HepG2 (cell line): ENCODE measurements at regions not wholly inside any gene's neighbourhood (a gene's known extent, or its start where the extent isn't known, plus 50 kb on each side); places are given as distances from the start of the nearest gene placed in this dataset.

Source experiments
- ATAC-seq: fragments of 200-7000 bp; cut with Tn5 transposase; 3 replicates; pipeline ENCODE4 v1.9.1; 2020; ENCODE audit warnings: mild to moderate bottlenecking, moderate library complexity
- BruUV-seq: library from RNA; stranded (reverse); fragments of 400-500 nt; replicated peaks from 2 replicates; lab custom pipeline; 2021; lab: Mats Ljungman, UMichigan
- CTCF ChIA-PET: fragments of 300-600 bp; formaldehyde crosslinking; extraction: SDS; loops from one replicate; lab custom pipeline; 2021; ENCODE audit warnings: low total read pairs, inconsistent platforms, low intra/inter-chr PET ratio; lab: Yijun Ruan, JAX
- POLR2A ChIA-PET: fragments of 350-600 bp; sonication (Branson Sonifier 250); formaldehyde crosslinking; loops from one replicate; lab custom pipeline; 2020; ENCODE audit warnings: antibody characterized with exemption, inconsistent platforms; lab: Yijun Ruan, JAX
- DNase-seq: peaks from one replicate; pipeline ENCODE4 v3.0.0-alpha.2; 2015; ENCODE audit warnings: low spot score
- FAIRE-seq: peaks from 3 replicates; lab custom pipeline; 2011; peaks lifted over from hg19 to GRCh38; lab: Jason Lieb, UNC
- H2AFZ ChIP-seq: one replicate; pipeline ENCODE4 v1.6.1; 2011; ENCODE audit warnings: low read length, inconsistent platforms
- H3K27ac ChIP-seq: fragments of 300-600 bp; 3 replicates; pipeline ENCODE4 v1.8.0; 2011; ENCODE audit warnings: mixed run types, mild to moderate bottlenecking, mixed read lengths, low read length, inconsistent platforms; ENCODE audit not compliant: insufficient read depth; ENCODE audit errors: extremely low read length
- H3K27me3 ChIP-seq, 2 experiments: fragments of 200-600 bp in 1 of 2; 2 replicates in 1 of 2; 3 replicates in 1 of 2; pipeline versions ENCODE4 v1.6.0 to v1.8.0; 2011; ENCODE audit warnings: low read length in 2 of 2, mild to moderate bottlenecking in 2 of 2, moderate library complexity in 2 of 2, inconsistent platforms in 1 of 2; ENCODE audit not compliant: insufficient read depth in 2 of 2, control insufficient read depth in 1 of 2
- H3K36me3 ChIP-seq, 2 experiments: fragments of 200-600 bp in 1 of 2; replicated peaks in 1 of 2; 2 replicates in 1 of 2; 3 replicates in 1 of 2; pipeline versions ENCODE4 v1.5.1 to v1.8.0; 2011; ENCODE audit warnings: low read length in 2 of 2, inconsistent platforms in 1 of 2; ENCODE audit not compliant: insufficient read depth in 2 of 2, control insufficient read depth in 1 of 2
- H3K4me1 ChIP-seq: 2 replicates; pipeline ENCODE4 v1.5.1; 2012; ENCODE audit warnings: low read length, inconsistent platforms; ENCODE audit not compliant: insufficient read depth
- H3K4me2 ChIP-seq: 2 replicates; pipeline ENCODE4 v1.6.0; 2011; ENCODE audit warnings: low read depth, low read length, inconsistent platforms
- H3K4me3 ChIP-seq, 3 experiments: fragments of 200-600 bp in 1 of 3; sonication (generic), shearing (Covaris generic) in 1 of 3; replicated peaks in 1 of 3; 2 replicates each; pipeline ENCODE4 v1.5.1; 2011 to 2016; ENCODE audit warnings: low read length in 3 of 3, inconsistent platforms in 2 of 3, low read depth in 2 of 3, mild to moderate bottlenecking in 2 of 3, control low read depth in 1 of 3, mixed read lengths in 1 of 3; ENCODE audit not compliant: insufficient read depth in 1 of 3
- H3K79me2 ChIP-seq: one replicate; pipeline ENCODE4 v1.6.1; 2011; ENCODE audit warnings: low read length, inconsistent platforms; ENCODE audit not compliant: insufficient read depth
- H3K9ac ChIP-seq: 2 replicates; pipeline ENCODE4 v1.6.0; 2011; ENCODE audit warnings: mild to moderate bottlenecking, low read depth, low read length, inconsistent platforms; ENCODE audit not compliant: insufficient read depth
- H3K9me3 ChIP-seq: 2 replicates; pipeline ENCODE4 v1.5.1; 2012; ENCODE audit warnings: mild to moderate bottlenecking, low read length
- H4K20me1 ChIP-seq: 2 replicates; pipeline ENCODE4 v1.6.0; 2011; ENCODE audit warnings: inconsistent platforms, mild to moderate bottlenecking, low read length, moderate library complexity; ENCODE audit not compliant: insufficient read depth
- GABPA ChIP-seq, 2 experiments: IDR thresholded peaks; 2 replicates each; pipeline ENCODE4 v1.6.1; 2011 to 2016; ENCODE audit warnings: low read depth in 2 of 2, low read length in 1 of 2, missing biosample characterization in 1 of 2, missing genetic modification characterization in 1 of 2
- RXRB ChIP-seq: IDR thresholded peaks from 2 replicates; pipeline ENCODE4 v1.6.1; 2016; ENCODE audit warnings: borderline replicate concordance, missing genetic modification reagents, missing compliant biosample characterization
- SCMH1 ChIP-seq: sonication (generic); formaldehyde crosslinking; IDR thresholded peaks from 2 replicates; pipeline ENCODE4 v1.9.0; 2021; ENCODE audit warnings: missing genetic modification reagents, mild to moderate bottlenecking, borderline replicate concordance
- XBP1 ChIP-seq: sonication (generic); formaldehyde crosslinking; IDR thresholded peaks from 2 replicates; pipeline ENCODE4 v1.5.0; 2020; ENCODE audit warnings: missing genetic modification reagents
- ZNF160 ChIP-seq: sonication (generic); formaldehyde crosslinking; IDR thresholded peaks from 2 replicates; pipeline ENCODE4 v1.8.0; 2022; ENCODE audit warnings: mild to moderate bottlenecking, inconsistent platforms, missing genetic modification reagents
- ZNF205 ChIP-seq: IDR thresholded peaks from 2 replicates; pipeline ENCODE4 v1.6.1; 2018; ENCODE audit warnings: missing biosample characterization, missing genetic modification reagents
- ZNF367 ChIP-seq: sonication (generic); formaldehyde crosslinking; IDR thresholded peaks from 2 replicates; pipeline ENCODE4 v1.4.0; 2020; ENCODE audit warnings: missing genetic modification reagents, borderline replicate concordance
- ZNF430 ChIP-seq: sonication (generic); formaldehyde crosslinking; IDR thresholded peaks from 2 replicates; pipeline ENCODE4 v1.9.0; 2021; ENCODE audit warnings: mild to moderate bottlenecking, missing genetic modification reagents
- ZNF432 ChIP-seq: sonication (generic); formaldehyde crosslinking; IDR thresholded peaks from 2 replicates; pipeline ENCODE4 v1.5.0; 2020; ENCODE audit warnings: missing genetic modification reagents, mild to moderate bottlenecking, borderline replicate concordance
- ZNF547 ChIP-seq: sonication (generic); formaldehyde crosslinking; IDR thresholded peaks from 2 replicates; pipeline ENCODE4 v1.5.1; 2020; ENCODE audit warnings: mild to moderate bottlenecking, missing genetic modification reagents
- ZNF572 ChIP-seq: sonication (generic); formaldehyde crosslinking; IDR thresholded peaks from 2 replicates; pipeline ENCODE4 v1.5.1; 2020; ENCODE audit warnings: mild to moderate bottlenecking, missing genetic modification reagents
- ZNF7 ChIP-seq: IDR thresholded peaks from 2 replicates; pipeline ENCODE4 v1.6.1; 2016; ENCODE audit warnings: missing biosample characterization, missing genetic modification reagents
- ZNF776 ChIP-seq: sonication (generic); formaldehyde crosslinking; IDR thresholded peaks from 2 replicates; pipeline ENCODE4 v1.4.0; 2020; ENCODE audit warnings: mild to moderate bottlenecking, missing genetic modification reagents
- WGBS: methylation state at CpG from one replicate; pipeline ENCODE4 v1.1.6; 2017; ENCODE audit warnings: low lambda C conversion rate; 5-methylcytosine and 5-hydroxymethylcytosine counted together
- in situ Hi-C: cut with HindIII; loops from 2 replicates; pipeline ENCODE4 v1.10.0; 2017; ENCODE audit warnings: low pct_unique_long_range_greater_than_20kb; ENCODE audit not compliant: extremely low pct_ligation_motif_present
- intact Hi-C: fragments of 100-400 bp; cut with micrococcal nuclease; formaldehyde crosslinking; loops from one replicate; pipeline ENCODE4 v1.10.0; 2022; ENCODE audit not compliant: unreplicated experiment
- TF ChIP-seq, protein P1 (sequence below): sonication (generic); formaldehyde crosslinking; IDR thresholded peaks from 2 replicates; pipeline ENCODE4 v1.4.0; 2020; ENCODE audit warnings: mild to moderate bottlenecking, low read depth, missing genetic modification reagents
- TF ChIP-seq, protein P2 (sequence below): sonication (generic); formaldehyde crosslinking; IDR thresholded peaks from 2 replicates; pipeline ENCODE4 v1.5.0; 2020; ENCODE audit warnings: mild to moderate bottlenecking, missing genetic modification reagents
- TF ChIP-seq, protein P3 (sequence below): sonication (generic); formaldehyde crosslinking; IDR thresholded peaks from 2 replicates; pipeline ENCODE4 v1.4.0; 2020; ENCODE audit warnings: mild to moderate bottlenecking, missing genetic modification reagents
- TF ChIP-seq, protein P4 (sequence below): IDR thresholded peaks from 2 replicates; pipeline ENCODE4 v1.6.1; 2016; ENCODE audit warnings: mild to moderate bottlenecking, missing biosample characterization, missing genetic modification reagents

DNA sequence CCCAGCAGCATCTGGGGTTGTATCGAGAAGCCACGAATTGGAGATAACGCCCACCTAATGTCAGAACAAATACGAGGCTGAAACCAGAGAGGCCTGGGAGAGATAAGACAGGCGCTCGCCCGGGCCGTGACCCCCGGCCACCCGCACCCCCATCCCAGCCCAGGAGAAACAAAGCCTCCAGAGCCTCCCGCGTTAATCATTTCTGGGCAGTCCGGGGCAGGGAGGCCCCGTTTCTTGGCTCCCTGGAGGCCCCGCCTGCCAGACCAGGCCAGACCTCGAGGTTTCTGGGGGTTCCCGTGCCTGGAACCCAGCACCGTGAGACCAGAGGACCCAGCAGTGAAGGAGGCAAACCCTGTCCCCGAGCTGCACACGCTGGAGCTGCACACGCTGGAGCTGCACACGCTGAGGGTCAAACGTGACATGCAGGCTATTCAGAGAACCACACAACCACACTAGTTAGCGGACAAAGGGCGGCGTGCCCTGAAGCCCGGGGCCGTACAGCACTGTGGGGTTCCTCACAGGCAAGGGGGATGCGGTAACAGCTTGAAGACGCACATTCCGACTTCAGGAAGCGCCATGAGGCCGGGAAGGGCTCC is 53.4 kb downstream of the FOXL3 start (continued):
- TF ChIP-seq RXRB (CRISPR knock-in tag), result peak; percentile 37; the same call in 1 of the 2 replicates
- TF ChIP-seq GABPA (IDR thresholded peaks at IDR 0.05; ENCODE audit: low read depth, low read length), result no peak
- TF ChIP-seq GABPA (CRISPR knock-in tag; IDR thresholded peaks at IDR 0.05; ENCODE audit: low read depth), result no peak
- no peak for TF ChIP-seq ZNF776 (CRISPR knock-in tag)
- no peak for TF ChIP-seq SCMH1 (CRISPR knock-in tag)
- TF ChIP-seq ZNF205, result no peak
- no peak for TF ChIP-seq ZNF547 (CRISPR knock-in tag)
- TF ChIP-seq XBP1 (CRISPR knock-in tag), result no peak

DNA sequence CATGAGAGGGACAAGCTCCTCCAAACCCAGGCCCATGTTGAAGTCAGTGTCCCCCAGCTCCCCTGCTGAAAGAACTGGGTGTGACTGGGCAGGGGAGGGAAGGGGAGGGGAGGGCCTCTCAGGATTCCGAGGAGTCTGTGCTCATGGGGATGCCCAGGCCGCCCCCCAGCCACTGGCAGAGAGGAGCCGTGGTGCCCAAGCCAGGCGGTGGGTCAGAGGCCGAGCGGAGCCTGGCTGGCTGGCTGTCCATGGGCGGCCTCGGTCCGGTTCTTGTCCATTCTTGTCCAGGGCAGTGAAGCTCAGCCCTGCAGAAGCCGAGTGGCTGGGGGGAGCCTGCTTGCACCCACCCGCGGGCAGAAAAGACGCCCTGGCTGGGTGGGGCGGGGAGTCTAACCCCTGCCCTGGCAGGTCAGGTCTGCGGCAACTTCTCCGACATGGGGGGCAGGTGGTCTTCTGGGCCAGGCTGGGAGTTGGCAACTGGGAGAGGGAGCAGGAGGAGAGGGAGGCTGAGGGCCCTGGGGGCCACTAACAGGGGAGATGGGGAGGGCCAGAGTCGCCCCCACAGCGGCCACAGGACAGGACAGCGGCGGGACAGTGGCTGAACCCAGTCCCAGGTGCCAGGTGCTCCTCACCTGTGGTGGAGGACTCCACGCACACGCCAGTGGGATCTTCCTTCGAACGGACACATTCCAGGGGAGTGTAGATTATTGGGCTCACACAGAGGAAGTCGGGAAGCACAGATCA is 54.1 kb downstream of the FOXL3 start:
- no peak for FAIRE-seq
- Histone ChIP-seq H3K27ac (no peak overlapping the region), H4K20me1 (no peaks in the 10 kb centered on the region), H3K79me2 (no peaks in the 10 kb centered on the region), H3K4me2 (peak overlapping the region; percentile 71), H3K9ac (no peak overlapping the region), H3K27me3 (peaks cover 6 to 37% of the 10 kb centered on the region in 2 experiments), H3K4me3 (0 out of 6 replicates have a peak overlapping the region, but pooled peaks of 1 of the 3 experiments have one; percentile 57), H2AFZ (no peak overlapping the region), H3K4me1 (peaks cover 64% of the 10 kb centered on the region), H3K9me3 (no peaks in the 10 kb centered on the region), H3K36me3 (no peaks in the 10 kb centered on the region)
- BruUV-seq, result no TSS peak
- ChIA-PET CTCF (no interaction called here), POLR2A (interaction anchor here (1.3 to 2.9 kb wide), 2 partner anchors 27 to 29 kb away, joined by 3 to 17 read pairs; no protein-coding TSS in a partner anchor)
- no peak for DNase-seq
- in situ Hi-C loops (no loop called here), intact Hi-C loops (loop anchor here (2.0 kb wide), 1 partner anchor 29 kb away; no protein-coding TSS in a partner anchor)
- WGBS, result 90% methylated on average over 14 of the region's 25 CpGs
- no peak for ATAC-seq
- no peak for TF ChIP-seq ZNF572
- no peak for TF ChIP-seq ZNF430
- no peak for TF ChIP-seq ZNF7 (CRISPR knock-in tag)
- TF ChIP-seq ZNF160 (CRISPR knock-in tag), result no peak
- TF ChIP-seq, protein P1, sequence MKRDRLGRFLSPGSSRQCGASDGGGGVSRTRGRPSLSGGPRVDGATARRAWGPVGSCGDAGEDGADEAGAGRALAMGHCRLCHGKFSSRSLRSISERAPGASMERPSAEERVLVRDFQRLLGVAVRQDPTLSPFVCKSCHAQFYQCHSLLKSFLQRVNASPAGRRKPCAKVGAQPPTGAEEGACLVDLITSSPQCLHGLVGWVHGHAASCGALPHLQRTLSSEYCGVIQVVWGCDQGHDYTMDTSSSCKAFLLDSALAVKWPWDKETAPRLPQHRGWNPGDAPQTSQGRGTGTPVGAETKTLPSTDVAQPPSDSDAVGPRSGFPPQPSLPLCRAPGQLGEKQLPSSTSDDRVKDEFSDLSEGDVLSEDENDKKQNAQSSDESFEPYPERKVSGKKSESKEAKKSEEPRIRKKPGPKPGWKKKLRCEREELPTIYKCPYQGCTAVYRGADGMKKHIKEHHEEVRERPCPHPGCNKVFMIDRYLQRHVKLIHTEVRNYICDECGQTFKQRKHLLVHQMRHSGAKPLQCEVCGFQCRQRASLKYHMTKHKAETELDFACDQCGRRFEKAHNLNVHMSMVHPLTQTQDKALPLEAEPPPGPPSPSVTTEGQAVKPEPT (CRISPR knock-in tag), result 0 out of 2 replicates have a peak, but pooled peaks have one; percentile 8
- TF ChIP-seq, protein P2, sequence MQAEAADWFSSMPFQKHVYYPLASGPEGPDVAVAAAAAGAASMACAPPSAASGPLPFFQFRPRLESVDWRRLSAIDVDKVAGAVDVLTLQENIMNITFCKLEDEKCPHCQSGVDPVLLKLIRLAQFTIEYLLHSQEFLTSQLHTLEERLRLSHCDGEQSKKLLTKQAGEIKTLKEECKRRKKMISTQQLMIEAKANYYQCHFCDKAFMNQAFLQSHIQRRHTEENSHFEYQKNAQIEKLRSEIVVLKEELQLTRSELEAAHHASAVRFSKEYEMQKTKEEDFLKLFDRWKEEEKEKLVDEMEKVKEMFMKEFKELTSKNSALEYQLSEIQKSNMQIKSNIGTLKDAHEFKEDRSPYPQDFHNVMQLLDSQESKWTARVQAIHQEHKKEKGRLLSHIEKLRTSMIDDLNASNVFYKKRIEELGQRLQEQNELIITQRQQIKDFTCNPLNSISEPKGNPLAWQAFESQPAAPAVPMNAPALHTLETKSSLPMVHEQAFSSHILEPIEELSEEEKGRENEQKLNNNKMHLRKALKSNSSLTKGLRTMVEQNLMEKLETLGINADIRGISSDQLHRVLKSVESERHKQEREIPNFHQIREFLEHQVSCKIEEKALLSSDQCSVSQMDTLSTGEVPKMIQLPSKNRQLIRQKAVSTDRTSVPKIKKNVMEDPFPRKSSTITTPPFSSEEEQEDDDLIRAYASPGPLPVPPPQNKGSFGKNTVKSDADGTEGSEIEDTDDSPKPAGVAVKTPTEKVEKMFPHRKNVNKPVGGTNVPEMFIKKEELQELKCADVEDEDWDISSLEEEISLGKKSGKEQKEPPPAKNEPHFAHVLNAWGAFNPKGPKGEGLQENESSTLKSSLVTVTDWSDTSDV (CRISPR knock-in tag), result no peak
- TF ChIP-seq, protein P3, sequence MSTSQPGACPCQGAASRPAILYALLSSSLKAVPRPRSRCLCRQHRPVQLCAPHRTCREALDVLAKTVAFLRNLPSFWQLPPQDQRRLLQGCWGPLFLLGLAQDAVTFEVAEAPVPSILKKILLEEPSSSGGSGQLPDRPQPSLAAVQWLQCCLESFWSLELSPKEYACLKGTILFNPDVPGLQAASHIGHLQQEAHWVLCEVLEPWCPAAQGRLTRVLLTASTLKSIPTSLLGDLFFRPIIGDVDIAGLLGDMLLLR (CRISPR knock-in tag), result no peak
- TF ChIP-seq ZNF367 (CRISPR knock-in tag), result no peak
- TF ChIP-seq ZNF432 (CRISPR knock-in tag), result no peak
- TF ChIP-seq, protein P4, sequence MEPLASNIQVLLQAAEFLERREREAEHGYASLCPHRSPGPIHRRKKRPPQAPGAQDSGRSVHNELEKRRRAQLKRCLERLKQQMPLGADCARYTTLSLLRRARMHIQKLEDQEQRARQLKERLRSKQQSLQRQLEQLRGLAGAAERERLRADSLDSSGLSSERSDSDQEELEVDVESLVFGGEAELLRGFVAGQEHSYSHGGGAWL, result no peak
